Activated gamma-delta T cell (primary cell): ENCODE measurements at regions not wholly inside any gene's neighbourhood (a gene's known extent, or its start where the extent isn't known, plus 50 kb on each side); places are given as distances from the start of the nearest gene placed in this dataset.

Experiments
- DNase-seq: peaks from one replicate; lab custom pipeline; 2025; lab: John Stamatoyannopoulos, UW

- no peak for DNase-seq
Observed at GRCh38 chr5:159536166-159536565, 205.9 kb upstream of the IL12B start.

- no peak for DNase-seq
Observed at GRCh38 chr5:159536646-159537045, 206.4 kb upstream of the IL12B start.

GRCh38 chr5:159539678-159540077, 209.4 kb upstream of the IL12B start:
- no peak for DNase-seq

GRCh38 chr5:159543326-159543725, 213.0 kb upstream of the IL12B start:
- no peak for DNase-seq

GRCh38 chr5:159545156-159545555, 214.9 kb upstream of the IL12B start:
- no peak for DNase-seq

GRCh38 chr5:159547466-159548195, 217.3 kb upstream of the IL12B start:
- DNase-seq, result no peak

- no peak for DNase-seq
Observed at GRCh38 chr5:159548517-159548916, 218.2 kb upstream of the IL12B start.

GRCh38 chr5:159549046-159549445, 218.8 kb upstream of the IL12B start:
- DNase-seq, result no peak

GRCh38 chr5:159550951-159551350, 220.7 kb upstream of the IL12B start:
- DNase-seq, result no peak

GRCh38 chr5:159552751-159553150, 222.5 kb upstream of the IL12B start:
- DNase-seq, result no peak

GRCh38 chr5:159553792-159554191, 223.5 kb upstream of the IL12B start:
- DNase-seq, result no peak

GRCh38 chr5:159555084-159555483, 224.8 kb upstream of the IL12B start:
- DNase-seq, result no peak

GRCh38 chr5:159559337-159559736, 229.1 kb upstream of the IL12B start:
- no peak for DNase-seq

- no peak for DNase-seq
Observed at GRCh38 chr5:159560088-159560487, 229.8 kb upstream of the IL12B start.

- no peak for DNase-seq
Observed at GRCh38 chr5:159564031-159564430, 233.7 kb upstream of the IL12B start.

- no peak for DNase-seq
Observed at GRCh38 chr5:159566832-159567231, 236.5 kb upstream of the IL12B start.

- no peak for DNase-seq
Observed at GRCh38 chr5:159567461-159567860, 237.2 kb upstream of the IL12B start.

GRCh38 chr5:159571501-159572244, 241.4 kb upstream of the IL12B start:
- DNase-seq, result no peak

- DNase-seq, result no peak
Observed at GRCh38 chr5:159576902-159577301, 246.6 kb upstream of the IL12B start.

- DNase-seq, result no peak
Observed at GRCh38 chr5:159581502-159582249, 251.4 kb upstream of the IL12B start.

- DNase-seq, result no peak
Observed at GRCh38 chr5:159582756-159583541, 252.7 kb upstream of the IL12B start.

GRCh38 chr5:159586921-159587320, 256.6 kb upstream of the IL12B start:
- no peak for DNase-seq
